H1 (cell line): ENCODE measurements at regions not wholly inside any gene's neighbourhood (a gene's known extent, or its start where the extent isn't known, plus 50 kb on each side); places are given as distances from the start of the nearest gene placed in this dataset.

Source experiments
- CHD2 ChIP-seq: IDR thresholded peaks from 2 replicates; pipeline ENCODE4 v1.6.1; 2012; ENCODE audit warnings: low read length, improper control_type of control experiment
- MAFK ChIP-seq: IDR thresholded peaks from 2 replicates; pipeline ENCODE4 v1.6.1; 2012; ENCODE audit warnings: low read depth, mild to moderate bottlenecking, improper control_type of control experiment, low read length
- MAX ChIP-seq: IDR thresholded peaks from 2 replicates; pipeline ENCODE4 v1.6.1; 2012; ENCODE audit warnings: inconsistent platforms
- TF ChIP-seq, protein P1 (sequence below): fragments of 300-600 bp; sonication (generic); IDR thresholded peaks from 2 replicates; pipeline ENCODE4 v1.7.1; 2012; ENCODE audit warnings: low read length, moderate library complexity, mild to moderate bottlenecking, inconsistent platforms; ENCODE audit not compliant: insufficient replicate concordance
- TF ChIP-seq, protein P2 (sequence below), 3 experiments: IDR thresholded peaks; 1 replicate in 2 of 3; 2 replicates in 1 of 3; pipeline versions ENCODE4 v1.5.1 to v1.6.1; 2011; ENCODE audit warnings: low read length in 3 of 3, mild to moderate bottlenecking in 3 of 3, inconsistent platforms in 2 of 3, low read depth in 1 of 3, moderate library complexity in 1 of 3; ENCODE audit not compliant: insufficient read depth in 1 of 3; ENCODE audit errors: control extremely low read depth in 1 of 3

GRCh38 chr19:34831714-34832113 lies 58.7 kb upstream of the ZNF599 start (continued):
- no peak for TF ChIP-seq MAFK
- TF ChIP-seq CHD2: no peak
- TF ChIP-seq MAX: no peak
- TF ChIP-seq, protein P1, sequence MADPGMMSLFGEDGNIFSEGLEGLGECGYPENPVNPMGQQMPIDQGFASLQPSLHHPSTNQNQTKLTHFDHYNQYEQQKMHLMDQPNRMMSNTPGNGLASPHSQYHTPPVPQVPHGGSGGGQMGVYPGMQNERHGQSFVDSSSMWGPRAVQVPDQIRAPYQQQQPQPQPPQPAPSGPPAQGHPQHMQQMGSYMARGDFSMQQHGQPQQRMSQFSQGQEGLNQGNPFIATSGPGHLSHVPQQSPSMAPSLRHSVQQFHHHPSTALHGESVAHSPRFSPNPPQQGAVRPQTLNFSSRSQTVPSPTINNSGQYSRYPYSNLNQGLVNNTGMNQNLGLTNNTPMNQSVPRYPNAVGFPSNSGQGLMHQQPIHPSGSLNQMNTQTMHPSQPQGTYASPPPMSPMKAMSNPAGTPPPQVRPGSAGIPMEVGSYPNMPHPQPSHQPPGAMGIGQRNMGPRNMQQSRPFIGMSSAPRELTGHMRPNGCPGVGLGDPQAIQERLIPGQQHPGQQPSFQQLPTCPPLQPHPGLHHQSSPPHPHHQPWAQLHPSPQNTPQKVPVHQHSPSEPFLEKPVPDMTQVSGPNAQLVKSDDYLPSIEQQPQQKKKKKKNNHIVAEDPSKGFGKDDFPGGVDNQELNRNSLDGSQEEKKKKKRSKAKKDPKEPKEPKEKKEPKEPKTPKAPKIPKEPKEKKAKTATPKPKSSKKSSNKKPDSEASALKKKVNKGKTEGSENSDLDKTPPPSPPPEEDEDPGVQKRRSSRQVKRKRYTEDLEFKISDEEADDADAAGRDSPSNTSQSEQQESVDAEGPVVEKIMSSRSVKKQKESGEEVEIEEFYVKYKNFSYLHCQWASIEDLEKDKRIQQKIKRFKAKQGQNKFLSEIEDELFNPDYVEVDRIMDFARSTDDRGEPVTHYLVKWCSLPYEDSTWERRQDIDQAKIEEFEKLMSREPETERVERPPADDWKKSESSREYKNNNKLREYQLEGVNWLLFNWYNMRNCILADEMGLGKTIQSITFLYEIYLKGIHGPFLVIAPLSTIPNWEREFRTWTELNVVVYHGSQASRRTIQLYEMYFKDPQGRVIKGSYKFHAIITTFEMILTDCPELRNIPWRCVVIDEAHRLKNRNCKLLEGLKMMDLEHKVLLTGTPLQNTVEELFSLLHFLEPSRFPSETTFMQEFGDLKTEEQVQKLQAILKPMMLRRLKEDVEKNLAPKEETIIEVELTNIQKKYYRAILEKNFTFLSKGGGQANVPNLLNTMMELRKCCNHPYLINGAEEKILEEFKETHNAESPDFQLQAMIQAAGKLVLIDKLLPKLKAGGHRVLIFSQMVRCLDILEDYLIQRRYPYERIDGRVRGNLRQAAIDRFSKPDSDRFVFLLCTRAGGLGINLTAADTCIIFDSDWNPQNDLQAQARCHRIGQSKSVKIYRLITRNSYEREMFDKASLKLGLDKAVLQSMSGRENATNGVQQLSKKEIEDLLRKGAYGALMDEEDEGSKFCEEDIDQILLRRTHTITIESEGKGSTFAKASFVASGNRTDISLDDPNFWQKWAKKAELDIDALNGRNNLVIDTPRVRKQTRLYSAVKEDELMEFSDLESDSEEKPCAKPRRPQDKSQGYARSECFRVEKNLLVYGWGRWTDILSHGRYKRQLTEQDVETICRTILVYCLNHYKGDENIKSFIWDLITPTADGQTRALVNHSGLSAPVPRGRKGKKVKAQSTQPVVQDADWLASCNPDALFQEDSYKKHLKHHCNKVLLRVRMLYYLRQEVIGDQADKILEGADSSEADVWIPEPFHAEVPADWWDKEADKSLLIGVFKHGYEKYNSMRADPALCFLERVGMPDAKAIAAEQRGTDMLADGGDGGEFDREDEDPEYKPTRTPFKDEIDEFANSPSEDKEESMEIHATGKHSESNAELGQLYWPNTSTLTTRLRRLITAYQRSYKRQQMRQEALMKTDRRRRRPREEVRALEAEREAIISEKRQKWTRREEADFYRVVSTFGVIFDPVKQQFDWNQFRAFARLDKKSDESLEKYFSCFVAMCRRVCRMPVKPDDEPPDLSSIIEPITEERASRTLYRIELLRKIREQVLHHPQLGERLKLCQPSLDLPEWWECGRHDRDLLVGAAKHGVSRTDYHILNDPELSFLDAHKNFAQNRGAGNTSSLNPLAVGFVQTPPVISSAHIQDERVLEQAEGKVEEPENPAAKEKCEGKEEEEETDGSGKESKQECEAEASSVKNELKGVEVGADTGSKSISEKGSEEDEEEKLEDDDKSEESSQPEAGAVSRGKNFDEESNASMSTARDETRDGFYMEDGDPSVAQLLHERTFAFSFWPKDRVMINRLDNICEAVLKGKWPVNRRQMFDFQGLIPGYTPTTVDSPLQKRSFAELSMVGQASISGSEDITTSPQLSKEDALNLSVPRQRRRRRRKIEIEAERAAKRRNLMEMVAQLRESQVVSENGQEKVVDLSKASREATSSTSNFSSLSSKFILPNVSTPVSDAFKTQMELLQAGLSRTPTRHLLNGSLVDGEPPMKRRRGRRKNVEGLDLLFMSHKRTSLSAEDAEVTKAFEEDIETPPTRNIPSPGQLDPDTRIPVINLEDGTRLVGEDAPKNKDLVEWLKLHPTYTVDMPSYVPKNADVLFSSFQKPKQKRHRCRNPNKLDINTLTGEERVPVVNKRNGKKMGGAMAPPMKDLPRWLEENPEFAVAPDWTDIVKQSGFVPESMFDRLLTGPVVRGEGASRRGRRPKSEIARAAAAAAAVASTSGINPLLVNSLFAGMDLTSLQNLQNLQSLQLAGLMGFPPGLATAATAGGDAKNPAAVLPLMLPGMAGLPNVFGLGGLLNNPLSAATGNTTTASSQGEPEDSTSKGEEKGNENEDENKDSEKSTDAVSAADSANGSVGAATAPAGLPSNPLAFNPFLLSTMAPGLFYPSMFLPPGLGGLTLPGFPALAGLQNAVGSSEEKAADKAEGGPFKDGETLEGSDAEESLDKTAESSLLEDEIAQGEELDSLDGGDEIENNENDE: no peak
- TF ChIP-seq, protein P2, sequence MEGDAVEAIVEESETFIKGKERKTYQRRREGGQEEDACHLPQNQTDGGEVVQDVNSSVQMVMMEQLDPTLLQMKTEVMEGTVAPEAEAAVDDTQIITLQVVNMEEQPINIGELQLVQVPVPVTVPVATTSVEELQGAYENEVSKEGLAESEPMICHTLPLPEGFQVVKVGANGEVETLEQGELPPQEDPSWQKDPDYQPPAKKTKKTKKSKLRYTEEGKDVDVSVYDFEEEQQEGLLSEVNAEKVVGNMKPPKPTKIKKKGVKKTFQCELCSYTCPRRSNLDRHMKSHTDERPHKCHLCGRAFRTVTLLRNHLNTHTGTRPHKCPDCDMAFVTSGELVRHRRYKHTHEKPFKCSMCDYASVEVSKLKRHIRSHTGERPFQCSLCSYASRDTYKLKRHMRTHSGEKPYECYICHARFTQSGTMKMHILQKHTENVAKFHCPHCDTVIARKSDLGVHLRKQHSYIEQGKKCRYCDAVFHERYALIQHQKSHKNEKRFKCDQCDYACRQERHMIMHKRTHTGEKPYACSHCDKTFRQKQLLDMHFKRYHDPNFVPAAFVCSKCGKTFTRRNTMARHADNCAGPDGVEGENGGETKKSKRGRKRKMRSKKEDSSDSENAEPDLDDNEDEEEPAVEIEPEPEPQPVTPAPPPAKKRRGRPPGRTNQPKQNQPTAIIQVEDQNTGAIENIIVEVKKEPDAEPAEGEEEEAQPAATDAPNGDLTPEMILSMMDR (IDR thresholded peaks at IDR 0.05; ENCODE audit: control extremely low read depth in 1 of 3, insufficient read depth in 1 of 3, low read depth in 1 of 3, low read length in 3 of 3): no peak
